EL (cell line): ENCODE measurements at regions not wholly inside any gene's neighbourhood (a gene's known extent, or its start where the extent isn't known, plus 50 kb on each side); places are given as distances from the start of the nearest gene placed in this dataset.

Source experiments
- DNase-seq: peaks from one replicate; pipeline ENCODE4 v3.0.0-alpha.2; 2016

DNA sequence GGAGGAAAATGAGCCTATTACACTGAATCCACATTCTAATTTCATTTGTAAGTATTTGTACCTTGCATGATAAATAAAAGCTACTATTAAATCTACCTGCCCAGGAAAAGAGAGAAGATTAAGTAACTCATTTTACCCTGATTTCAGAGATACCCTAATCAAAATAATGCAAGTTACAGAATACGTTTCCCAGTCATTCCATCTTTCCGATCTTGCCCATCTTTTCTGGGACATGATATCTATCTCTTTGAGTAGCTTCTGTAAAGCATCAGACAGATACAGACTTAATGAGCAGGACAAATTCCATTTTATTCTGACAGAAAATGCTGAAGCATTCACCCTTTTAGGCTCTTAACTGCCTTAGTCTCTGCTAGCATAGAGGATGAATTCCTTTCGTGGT, 56.6 kb downstream of the SPRY2 start:
- no peak for DNase-seq

DNA sequence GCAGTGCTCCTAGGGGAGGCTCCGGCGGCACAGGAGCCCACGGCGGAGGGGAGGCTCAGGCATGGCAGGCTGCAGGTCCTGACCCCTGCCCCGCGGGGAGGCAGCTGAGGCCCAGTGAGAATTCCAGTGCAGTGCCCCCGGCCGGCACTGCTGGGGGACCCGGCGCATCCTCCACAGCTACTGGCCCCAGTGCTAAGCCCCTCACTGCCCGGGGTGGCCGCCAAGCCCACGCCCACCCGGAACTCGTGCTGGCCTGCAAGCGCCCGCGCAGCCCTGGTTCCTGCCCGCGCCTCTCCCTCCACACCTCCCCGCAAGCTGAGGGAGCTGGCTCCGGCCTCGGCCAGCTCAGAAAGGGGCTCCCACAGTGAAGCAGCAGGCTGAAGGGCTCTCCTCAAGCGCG, 62.2 kb downstream of the SPRY2 start:
- DNase-seq = no peak

DNA sequence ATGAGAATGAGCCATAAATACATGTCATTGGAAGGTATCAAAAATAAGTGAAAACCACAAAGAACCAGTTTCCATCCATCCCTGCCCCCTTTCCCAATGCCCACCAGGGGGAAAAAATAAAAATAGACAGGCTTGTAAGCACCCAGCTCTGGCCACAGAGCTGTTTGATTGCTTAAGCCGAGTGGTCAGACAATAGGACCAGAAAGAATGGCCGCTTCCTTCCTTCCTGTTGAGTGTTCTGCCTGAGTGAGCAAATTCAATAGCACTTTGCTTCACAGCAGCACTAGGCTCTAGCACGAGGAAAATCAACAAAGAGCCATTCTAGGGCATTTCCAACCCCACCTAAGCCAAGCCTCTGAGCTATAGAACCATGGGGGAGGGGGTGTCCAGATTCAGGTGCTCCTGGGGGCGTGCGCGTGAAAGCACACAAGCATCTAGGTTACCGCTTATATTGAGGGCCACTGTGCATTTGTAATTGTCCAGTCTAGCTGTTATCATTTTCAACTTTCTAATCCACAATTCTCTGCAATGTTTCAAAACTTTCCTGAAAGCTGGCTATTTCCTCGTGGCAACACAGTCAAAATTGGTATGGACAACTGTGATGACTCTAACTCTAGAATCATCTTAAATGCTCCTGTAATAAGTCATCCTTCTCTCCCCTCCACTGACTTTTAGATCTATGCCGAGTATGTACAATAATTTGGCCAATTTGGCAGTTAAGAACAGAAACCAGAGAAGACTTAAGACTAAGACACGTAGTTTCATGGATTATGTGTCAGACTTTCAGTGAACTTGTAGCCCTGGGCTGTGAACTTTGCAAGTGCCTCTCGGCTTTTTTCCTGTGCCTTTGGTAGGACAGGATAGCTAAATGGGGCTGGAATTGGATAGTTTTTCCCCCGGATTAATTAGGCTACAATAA, 64.3 kb downstream of the SPRY2 start:
- DNase-seq = peak; percentile 68

DNA sequence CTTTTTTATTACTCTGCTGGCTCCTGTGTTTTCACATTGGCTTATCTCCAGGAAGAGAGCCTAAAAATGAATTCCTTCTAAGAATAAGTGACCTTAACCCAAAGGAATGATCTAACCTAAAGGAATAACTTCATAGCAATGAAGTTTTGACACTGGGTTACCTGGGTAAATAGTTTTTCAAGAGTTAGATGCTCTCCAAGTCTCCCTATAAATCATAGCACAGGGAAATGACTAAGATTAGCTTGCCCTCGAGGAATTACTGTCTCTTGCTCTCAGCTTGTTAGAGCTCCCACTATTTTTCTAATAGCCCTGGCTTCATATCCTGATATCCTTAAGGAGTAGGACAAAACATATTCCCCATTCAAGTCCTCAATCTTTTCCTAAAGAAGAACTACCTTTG, 66.3 kb downstream of the SPRY2 start:
- DNase-seq = peak; percentile 27

DNA sequence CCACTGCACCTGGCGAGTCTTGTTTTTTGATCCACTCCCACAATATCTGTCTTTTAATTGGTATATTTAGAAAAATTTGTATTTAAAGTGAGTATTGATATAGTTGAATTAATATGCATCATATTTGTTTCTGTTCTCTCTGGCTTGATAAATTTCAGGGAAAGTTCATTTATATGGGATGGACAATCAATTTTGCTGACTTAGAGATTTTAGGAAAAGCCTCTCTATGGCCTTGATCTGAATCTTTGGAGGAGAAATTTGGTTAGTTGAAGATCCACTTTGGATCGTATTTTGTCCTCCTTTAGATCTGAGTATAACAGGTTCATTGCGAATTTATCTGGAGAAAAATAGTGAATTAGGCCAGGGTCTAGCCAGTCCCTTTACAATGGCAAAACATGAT, 67.2 kb downstream of the SPRY2 start:
- no peak for DNase-seq

DNA sequence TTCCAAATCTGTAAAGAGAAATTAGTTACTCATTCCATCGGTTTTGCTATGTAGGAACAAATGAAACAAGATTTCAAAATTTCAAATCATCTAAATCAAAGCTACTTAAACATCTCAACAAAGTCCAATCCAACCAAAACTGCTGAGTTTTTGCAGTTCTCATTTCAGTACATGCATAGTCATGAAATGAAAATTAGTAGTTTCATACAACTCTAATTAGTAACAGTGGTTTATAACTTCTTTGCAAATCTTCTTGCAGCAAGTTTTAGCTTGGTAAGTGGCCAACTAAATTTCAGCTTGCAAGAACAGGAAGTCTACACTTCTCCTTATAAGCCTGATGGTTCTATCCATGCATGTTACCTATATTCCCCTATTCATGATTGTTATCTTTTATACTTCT, 75.6 kb downstream of the SPRY2 start:
- DNase-seq = no peak

DNA sequence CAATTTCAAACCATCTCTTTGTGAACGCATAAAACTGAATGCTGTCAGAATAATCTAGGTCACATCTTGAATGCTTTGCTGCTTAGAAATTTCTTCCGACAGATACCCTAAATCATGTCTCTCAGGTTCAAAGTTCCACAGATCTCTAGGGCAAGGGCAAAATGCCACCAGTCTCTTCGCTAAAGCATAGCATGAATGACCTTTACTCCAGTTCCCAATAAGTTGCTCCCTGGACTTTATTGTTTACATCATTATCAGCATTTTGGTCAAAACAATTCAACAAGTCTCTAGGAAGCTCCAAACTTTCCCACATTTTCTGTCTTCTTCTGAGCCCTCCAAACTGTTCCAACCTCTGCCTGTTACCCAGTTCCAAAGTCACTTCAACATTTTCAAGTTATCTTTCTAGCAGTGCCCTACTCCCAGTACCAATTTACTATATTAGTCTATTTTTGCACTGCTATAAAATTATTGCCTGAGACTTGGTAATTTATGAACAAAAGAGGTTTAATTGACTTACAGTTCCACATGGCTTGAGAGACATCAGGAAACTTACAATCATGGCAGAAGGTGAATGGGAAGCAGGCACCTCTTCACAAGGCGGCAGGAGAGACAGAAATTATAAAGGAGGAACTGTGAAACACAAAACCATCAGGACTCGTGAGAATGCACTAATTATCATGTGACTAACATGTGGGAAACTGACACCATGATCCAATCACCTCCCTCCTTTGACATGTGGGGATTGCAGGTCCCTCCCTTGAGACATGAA, 77.0 kb downstream of the SPRY2 start:
- DNase-seq = no peak

DNA sequence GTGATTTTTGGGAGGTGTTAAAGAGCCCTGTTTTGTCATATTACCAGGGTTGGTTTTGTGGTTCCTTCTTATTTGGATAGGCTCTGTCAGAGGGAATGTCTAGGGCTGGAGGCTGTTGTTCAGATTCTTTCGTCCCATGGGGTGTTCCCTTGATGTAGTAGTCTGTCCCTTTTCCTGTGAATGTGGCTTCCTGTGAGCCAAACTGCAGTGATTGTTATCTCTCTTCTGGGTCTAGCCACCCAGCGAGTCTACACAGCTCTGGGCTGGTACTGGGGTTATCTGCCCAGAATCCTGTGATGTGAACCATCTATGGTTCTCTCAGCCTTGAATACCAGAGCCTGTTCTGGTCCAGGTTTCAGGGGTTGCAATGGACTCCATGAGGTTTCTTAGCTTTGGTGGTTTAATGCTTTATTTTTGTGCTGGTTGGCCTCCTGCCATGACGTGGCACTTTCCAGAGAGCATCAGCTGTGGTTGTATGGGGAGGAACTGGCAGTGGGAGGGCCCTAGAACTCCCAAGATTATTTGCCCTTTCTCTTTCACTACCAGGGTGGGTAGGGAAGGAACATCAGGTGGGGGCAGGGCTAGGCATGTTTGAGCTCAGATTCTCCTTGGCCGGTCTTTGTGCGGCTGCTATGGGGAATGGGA, 78.8 kb downstream of the SPRY2 start:
- DNase-seq = no peak

DNA sequence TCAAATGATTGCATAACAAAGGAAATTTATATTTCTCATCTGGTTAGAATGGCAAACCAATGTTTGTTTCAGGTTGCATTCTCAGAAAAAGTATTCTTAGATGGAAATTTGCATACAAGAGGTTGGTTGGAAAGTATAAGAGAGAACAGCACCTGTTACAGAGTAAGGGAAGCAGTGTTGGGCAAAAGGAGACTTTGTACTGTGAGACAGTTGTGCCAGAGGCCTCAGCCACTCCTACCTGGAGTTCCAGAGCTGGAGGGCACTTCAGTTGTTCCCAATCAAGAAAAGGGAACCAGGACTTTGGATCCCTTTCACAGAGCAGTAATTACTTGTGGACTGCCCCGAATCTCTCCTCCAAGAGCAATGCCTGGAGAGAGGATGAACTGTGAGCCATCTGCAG, 81.8 kb downstream of the SPRY2 start:
- no peak for DNase-seq

DNA sequence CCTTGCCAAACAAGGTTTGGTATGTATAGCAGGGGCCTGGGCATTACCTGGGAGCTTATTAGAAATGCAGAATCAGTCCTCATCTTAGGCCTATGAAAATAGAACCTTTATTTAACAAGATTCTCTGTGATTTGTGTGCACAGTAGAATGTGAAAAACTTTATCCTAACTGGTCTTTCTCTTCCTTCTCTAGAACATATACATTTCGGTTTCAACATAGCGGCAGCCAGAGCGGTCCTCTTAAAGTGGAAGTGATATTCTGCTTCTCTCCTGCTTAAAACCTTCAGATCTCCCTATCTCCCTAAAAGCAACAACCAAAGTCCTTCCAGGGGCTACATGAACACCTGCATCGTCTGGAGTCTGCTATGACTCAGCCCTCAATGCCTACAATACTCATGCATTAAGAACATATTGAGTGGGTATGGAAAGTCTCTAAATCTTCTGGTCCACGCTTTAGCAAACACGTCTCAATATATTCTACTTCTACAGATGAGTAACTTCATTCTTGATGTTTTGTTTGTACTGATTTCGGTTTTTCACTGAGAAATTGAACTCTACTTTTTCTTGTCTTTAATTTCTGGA, 84.5 kb downstream of the SPRY2 start:
- no peak for DNase-seq

DNA sequence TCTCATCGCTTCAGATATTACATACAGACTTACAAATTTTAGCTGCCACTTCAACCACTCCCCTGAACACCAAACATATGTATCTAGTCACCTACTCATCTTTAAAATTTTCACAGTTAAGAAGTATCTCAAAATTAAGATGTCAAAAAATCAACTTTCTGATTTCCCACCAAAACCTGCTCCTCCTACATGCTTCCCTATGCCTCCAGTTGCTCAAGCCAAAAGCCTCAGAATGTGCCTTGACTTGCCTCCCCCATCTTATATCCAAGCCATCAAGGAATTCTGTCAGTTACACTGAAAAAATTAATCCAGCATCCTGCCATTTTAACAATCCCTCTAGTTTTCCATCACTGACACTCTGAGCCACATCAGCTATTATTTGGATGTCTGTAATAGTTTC, 85.0 kb downstream of the SPRY2 start:
- no peak for DNase-seq

DNA sequence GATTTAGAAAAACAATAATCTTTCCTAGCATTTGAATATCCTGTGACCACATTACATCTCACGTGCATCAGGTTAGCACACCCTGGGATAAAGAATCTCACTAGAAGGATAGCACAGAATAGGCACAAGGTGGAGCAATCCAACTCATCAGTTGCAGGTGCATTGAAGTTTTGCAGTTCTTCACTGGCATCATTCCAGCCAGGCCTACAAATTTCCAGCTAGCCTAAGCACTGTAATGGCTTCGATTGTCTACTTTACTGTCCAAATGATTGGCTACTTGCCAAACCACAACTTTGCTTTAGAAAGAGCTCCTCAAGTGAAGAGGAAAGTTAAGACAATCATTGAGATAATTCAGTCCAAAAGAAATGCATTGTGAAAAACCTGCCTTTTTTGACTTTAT, 89.5 kb downstream of the SPRY2 start:
- peak; percentile 59 for DNase-seq

DNA sequence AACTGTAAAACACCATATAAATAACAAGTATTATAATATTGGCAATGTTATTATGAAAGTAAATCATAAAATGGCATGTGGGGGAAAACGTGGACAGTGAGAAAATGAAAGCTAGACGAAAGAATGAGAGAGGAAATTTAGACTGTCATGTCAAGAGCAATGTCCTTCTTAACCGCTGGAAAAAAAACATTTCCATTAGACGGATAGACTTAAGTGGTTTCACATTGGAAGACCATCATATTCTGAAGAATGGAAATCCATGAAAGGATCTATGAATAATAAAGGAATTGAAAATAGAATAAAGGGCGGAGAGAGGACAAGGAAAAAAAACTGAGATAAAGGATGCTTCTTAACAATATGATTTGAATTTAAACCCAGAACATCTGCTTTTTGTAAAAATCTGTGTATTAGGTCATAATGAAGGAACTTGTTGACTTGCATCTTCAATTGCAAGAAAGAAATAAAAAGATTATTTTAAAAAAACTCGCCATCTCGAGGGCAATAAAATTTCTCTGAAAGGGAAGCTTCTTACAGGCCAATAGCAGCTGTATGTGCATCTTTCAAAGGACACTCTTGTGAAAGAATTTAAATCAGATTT, 90.6 kb downstream of the SPRY2 start:
- peak; percentile 30 for DNase-seq

DNA sequence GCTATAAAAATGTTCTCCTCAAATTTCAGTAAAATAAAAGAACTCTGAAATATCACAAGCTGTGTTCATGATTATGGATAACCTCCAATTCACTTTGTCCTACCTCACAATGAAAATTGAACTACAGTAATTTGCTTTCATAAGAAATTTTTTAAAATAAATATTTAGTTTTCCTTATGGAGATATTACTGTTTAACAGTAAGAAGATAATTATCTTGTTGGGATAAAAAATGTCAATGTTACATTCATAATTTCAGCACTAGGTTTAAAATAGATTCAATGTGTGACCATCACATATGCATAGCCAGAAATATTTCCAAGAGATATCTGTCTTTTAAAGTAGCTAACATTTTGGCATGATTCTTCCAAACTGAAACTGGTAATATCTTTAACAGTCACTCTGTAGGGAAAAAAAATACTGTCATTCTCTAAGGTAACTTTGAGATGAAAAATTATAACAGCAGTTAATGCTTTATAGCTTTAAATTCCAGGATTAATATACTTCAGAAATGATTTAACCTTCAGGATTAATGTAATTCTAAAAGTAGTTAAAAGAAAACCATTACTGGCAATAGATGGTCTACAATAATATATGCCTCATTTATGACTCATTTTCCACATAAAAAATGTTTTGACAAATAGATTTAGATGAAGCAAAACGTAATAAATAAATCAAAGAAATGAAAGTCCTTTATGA, 91.3 kb downstream of the SPRY2 start:
- no peak for DNase-seq

DNA sequence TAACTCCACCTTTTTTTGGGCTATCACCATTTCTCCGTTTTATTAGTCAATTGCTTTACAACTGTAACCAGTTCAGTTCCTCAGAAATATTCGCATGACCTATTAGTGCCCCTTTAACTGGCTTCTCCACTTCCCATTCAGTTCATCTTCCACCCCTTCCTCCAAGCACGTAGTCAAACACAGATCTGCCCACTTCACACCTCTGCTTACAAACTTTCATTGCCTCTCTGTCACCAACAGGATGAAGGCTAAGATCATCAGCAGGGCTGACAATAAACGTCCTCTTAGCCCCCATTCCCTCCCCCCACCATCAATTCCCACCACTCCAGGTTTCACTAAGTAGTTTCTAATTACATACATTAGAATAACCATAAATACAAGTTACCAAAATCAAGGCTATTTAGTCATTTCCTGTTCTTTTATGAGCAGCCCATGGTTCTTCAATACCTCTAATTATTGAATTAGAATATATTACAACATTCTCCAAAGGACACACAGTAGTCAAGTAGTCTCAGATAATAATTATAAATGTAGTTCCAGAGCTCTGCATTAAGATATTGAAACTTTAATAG, 95.7 kb downstream of the SPRY2 start:
- no peak for DNase-seq

DNA sequence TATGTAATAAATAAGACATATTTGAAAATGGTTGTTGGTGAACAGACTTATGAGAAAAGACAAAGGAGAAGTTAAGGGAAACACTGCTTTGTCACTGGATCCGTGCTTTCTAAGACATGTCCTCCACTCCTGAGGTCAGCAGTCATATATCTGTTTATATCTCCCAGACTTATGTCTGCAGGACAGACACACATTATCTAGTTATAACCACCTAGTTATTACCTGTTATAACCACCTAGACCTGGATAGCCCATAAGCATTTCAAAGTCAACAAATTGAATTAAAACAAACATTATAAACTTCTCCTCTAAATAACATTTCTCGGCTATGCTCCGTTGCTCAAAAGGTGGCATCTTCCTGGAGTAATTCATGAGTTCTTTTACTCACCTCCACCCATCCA, 96.4 kb downstream of the SPRY2 start:
- DNase-seq = no peak

DNA sequence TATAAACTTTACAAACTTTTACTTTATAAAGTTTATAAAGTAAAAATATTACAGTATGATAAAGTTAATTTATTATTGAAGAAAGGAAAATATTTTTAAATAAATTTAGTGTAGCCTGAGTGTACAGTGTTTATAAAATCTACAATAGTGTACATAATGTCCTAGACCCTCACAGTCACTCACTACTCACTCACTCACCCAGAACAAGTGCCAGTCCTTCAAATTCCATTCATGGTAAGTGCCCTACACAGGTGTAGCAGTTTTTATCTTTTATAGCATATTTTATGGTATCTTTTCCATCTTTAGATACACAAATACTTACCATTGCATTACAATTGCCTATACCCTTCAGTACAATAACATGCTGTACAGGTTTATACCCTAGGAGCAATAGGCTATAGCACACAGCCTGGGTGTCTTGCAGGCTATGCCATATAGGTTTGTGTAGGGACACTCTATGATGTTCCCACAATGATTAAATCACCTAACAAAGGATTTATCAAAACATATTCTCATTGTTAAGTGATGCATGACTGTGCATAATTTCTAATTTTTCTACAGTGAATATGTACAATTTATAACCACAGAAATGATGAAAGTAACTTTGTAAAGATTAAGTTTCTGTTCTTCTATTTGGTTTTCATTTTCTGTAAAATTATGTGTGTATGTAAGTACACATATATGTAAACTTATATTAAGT, 98.0 kb downstream of the SPRY2 start:
- DNase-seq = no peak

DNA sequence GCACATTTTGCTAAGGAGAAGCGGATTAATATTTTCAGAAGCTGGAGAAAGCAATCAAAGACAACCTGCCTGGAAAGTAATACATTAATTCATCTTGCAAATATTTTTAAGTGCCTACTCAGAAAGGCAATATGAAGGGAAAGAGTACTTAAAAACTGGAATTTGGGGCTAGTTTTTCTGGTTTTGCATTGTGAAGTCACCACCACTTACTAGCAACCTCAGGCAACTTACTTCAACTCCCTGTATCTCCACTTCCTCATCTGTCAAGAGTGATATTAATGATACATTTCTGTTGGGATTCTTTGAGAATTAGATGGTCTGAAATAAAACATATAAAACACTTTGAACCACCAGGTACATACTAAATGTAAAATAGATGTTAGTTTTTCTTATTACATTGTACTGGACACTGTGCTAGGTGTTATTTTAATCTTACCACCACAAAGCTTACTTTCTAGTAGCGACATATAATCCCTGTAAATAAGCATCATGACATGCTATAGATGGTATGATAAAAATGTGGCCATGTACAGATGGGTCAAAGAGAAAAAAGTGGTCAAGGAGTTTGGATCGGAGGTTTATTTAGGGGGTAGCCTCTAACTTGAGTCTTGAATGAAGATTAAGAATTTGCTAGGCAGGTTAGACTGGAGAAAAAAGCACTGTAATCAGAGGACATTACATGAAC, 101.2 kb downstream of the SPRY2 start:
- DNase-seq = peak; percentile 36

DNA sequence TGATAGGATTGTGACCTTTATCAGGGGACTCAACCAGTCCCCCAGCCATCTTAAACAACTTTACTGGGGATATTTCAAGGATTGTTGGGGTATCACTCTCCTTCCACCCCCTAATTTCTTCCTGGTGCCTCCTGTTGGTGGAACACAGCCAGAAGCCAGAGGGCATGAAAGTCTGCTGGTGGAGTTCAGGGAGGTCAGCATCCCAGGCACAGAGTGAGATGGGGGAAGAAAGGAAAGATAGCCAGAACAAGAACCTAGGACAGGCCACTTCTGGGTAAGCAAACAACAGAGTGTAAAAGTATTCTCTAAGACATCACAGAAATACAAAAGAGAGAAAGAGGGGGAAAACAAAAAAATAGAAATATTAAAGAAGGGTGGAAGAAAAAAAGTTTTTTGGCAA, 101.8 kb downstream of the SPRY2 start:
- no peak for DNase-seq

DNA sequence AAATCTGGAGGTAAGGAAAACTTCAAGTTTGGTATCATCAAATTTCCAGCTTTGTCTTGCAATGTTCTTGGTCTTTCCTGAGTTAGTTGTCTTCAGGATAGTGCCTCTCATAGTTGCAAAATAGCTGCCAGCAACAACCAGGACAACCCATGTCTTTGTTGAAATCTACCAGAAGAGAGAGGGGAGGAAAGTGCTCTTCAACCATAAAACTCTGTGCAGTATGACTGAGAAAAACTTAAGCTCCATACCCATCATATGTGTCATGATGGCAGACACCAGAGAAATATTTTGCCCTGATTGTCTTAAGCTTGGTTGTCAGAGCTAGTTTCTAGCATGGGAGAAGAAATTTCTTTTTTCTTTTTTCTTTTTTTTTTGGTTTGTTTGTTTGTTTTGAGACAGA, 103.3 kb downstream of the SPRY2 start:
- DNase-seq = peak; percentile 43

DNA sequence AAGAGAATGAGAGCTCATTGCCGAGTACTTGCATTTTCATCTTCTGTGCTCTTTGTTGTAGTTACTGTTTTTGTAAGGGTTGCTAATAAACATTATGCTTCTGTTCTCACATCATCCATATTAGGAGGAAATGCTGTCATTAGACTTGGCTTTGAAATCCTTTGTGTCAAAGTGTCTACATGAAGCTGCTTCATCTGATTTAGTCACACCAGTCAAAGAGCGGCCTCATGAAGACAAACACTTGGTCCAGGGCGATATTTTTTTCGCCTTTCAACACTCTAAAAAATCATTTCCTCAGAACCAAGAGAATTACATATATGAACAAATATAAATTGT, 105.0 kb downstream of the SPRY2 start:
- no peak for DNase-seq
